A549 (cell line): ENCODE measurements at regions not wholly inside any gene's neighbourhood (a gene's known extent, or its start where the extent isn't known, plus 50 kb on each side); places are given as distances from the start of the nearest gene placed in this dataset.

Source experiments
- CBX8 ChIP-seq: fragments of 200-600 bp; sonication (generic); IDR thresholded peaks from 2 replicates; pipeline ENCODE4 v1.6.1; 2016
- CEBPB ChIP-seq, 2 experiments: fragments of >200 bp in 1 of 2; sonication (Bioruptor Twin) in 1 of 2; formaldehyde crosslinking in 1 of 2; IDR thresholded peaks; 2 replicates each; pipeline ENCODE4 v1.6.1; 2012 to 2016
- CHD2 ChIP-seq: fragments of 150-350 bp; IDR thresholded peaks from 2 replicates; pipeline ENCODE4 v1.6.1; 2014; ENCODE audit warnings: low read length; ENCODE audit not compliant: partially characterized antibody
- CTCF ChIP-seq: fragments of >200 bp; sonication (Bioruptor Twin); formaldehyde crosslinking; IDR thresholded peaks from 3 replicates; pipeline ENCODE4 v1.5.1; 2016
- EP300 ChIP-seq, 2 experiments: fragments of >200 bp; sonication (Bioruptor Twin); formaldehyde crosslinking; IDR thresholded peaks; 2 replicates in 1 of 2; 3 replicates in 1 of 2; pipeline ENCODE4 v1.6.1; 2016 to 2017
- FOSL2 ChIP-seq, 2 experiments: fragments of 450-650 bp in 1 of 2; fragments of >200 bp in 1 of 2; sonication (Bioruptor Twin) in 1 of 2; formaldehyde crosslinking; IDR thresholded peaks; 2 replicates each; pipeline versions ENCODE4 v1.5.0 to v1.6.1; 2016 to 2020; ENCODE audit warnings: mild to moderate bottlenecking in 1 of 2, moderate library complexity in 1 of 2
- JUN ChIP-seq, 2 experiments: fragments of >200 bp; sonication (Bioruptor Twin); formaldehyde crosslinking; IDR thresholded peaks; 2 replicates in 1 of 2; 3 replicates in 1 of 2; pipeline ENCODE4 v1.6.1; 2016 to 2017
- MAFK ChIP-seq: fragments of 450-650 bp; IDR thresholded peaks from 2 replicates; pipeline ENCODE4 v1.6.1; 2014; ENCODE audit not compliant: partially characterized antibody
- MAX ChIP-seq: IDR thresholded peaks from 2 replicates; pipeline ENCODE4 v1.6.1; 2012
- POLR2A ChIP-seq: IDR thresholded peaks from 2 replicates; pipeline ENCODE4 v1.6.1; 2012; ENCODE audit warnings: mild to moderate bottlenecking, low read length
- RFX5 ChIP-seq: fragments of 450-650 bp; IDR thresholded peaks from 2 replicates; pipeline ENCODE4 v1.7.1; 2014; ENCODE audit warnings: antibody characterized with exemption, mild to moderate bottlenecking, moderate library complexity
- TF ChIP-seq, protein P1 (sequence below): fragments of 150-350 bp; IDR thresholded peaks from 2 replicates; pipeline ENCODE4 v1.6.1; 2014; ENCODE audit warnings: low read depth, mild to moderate bottlenecking, low read length
- TF ChIP-seq, protein P2 (sequence below): fragments of 450-650 bp; IDR thresholded peaks from 2 replicates; pipeline ENCODE4 v1.6.1; 2014; ENCODE audit warnings: antibody characterized with exemption

GRCh38 chr10:2728087-2728486 lies 339.3 kb upstream of the PFKP start:
- TF ChIP-seq EP300 (IDR thresholded peaks at IDR 0.05) (no peak), POLR2A (no peak), CBX8 (no peak), CHD2 (no peak), CTCF (no peak), MAFK (no peak), CEBPB (IDR thresholded peaks at IDR 0.05) (no peak), JUN (IDR thresholded peaks at IDR 0.05) (no peak), FOSL2 (IDR thresholded peaks at IDR 0.05) (no peak), FOSL2 (CRISPR knock-in tag; IDR thresholded peaks at IDR 0.05) (no peak), MAX (no peak), RFX5 (no peak)
- TF ChIP-seq, protein P1, sequence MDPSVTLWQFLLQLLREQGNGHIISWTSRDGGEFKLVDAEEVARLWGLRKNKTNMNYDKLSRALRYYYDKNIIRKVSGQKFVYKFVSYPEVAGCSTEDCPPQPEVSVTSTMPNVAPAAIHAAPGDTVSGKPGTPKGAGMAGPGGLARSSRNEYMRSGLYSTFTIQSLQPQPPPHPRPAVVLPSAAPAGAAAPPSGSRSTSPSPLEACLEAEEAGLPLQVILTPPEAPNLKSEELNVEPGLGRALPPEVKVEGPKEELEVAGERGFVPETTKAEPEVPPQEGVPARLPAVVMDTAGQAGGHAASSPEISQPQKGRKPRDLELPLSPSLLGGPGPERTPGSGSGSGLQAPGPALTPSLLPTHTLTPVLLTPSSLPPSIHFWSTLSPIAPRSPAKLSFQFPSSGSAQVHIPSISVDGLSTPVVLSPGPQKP, result no peak
- TF ChIP-seq, protein P2, sequence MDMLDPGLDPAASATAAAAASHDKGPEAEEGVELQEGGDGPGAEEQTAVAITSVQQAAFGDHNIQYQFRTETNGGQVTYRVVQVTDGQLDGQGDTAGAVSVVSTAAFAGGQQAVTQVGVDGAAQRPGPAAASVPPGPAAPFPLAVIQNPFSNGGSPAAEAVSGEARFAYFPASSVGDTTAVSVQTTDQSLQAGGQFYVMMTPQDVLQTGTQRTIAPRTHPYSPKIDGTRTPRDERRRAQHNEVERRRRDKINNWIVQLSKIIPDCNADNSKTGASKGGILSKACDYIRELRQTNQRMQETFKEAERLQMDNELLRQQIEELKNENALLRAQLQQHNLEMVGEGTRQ, result no peak
